ENCODE measurements at regions not wholly inside any gene's neighbourhood (a gene's known extent, or its start where the extent isn't known, plus 50 kb on each side); places are given as distances from the start of the nearest gene placed in this dataset.

DNA sequence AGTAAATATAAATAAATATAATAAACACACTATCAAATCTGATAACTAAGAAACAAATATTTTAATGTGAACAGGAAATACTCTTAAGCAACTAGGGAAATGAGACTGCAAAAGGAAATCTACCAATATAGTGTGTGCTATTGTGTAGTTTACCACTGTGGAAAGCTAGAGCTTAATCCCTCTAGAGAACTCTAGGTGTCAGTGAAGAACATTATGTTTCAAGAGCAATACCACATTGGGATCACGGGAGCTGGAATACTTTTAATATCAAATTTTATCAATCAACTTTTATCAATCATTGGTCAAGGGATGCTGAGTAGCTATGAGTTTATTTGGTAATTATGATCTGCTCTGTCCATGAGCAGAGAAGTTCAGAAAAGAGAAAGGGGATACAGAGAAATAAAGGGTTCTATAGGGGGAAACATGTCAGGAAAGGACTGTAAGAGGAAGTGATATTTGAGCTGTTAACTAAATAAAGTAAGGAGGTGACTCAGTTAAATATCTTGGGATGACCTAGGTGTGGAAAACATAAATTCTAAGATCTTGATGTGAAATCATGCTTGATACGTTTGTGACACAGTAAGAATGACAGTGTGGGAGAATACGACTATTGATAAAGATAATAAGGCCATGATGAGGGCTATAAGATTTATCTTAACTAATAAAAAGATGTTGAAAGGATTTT lies 762.2 kb upstream of the ALCAM start:
- TF ChIP-seq, protein P1, sequence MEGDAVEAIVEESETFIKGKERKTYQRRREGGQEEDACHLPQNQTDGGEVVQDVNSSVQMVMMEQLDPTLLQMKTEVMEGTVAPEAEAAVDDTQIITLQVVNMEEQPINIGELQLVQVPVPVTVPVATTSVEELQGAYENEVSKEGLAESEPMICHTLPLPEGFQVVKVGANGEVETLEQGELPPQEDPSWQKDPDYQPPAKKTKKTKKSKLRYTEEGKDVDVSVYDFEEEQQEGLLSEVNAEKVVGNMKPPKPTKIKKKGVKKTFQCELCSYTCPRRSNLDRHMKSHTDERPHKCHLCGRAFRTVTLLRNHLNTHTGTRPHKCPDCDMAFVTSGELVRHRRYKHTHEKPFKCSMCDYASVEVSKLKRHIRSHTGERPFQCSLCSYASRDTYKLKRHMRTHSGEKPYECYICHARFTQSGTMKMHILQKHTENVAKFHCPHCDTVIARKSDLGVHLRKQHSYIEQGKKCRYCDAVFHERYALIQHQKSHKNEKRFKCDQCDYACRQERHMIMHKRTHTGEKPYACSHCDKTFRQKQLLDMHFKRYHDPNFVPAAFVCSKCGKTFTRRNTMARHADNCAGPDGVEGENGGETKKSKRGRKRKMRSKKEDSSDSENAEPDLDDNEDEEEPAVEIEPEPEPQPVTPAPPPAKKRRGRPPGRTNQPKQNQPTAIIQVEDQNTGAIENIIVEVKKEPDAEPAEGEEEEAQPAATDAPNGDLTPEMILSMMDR (IDR thresholded peaks at IDR 0.05; ENCODE audit: low read depth, low read length) = no peak
- TF ChIP-seq POLR2A (IDR thresholded peaks at IDR 0.05; ENCODE audit: extremely low read depth, insufficient read length) = no peak
- TF ChIP-seq, protein P2, sequence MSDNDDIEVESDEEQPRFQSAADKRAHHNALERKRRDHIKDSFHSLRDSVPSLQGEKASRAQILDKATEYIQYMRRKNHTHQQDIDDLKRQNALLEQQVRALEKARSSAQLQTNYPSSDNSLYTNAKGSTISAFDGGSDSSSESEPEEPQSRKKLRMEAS (IDR thresholded peaks at IDR 0.05; ENCODE audit: low read depth, low read length) = no peak

Measured in NB4 (cell line).